ENCODE measurements at regions not wholly inside any gene's neighbourhood (a gene's known extent, or its start where the extent isn't known, plus 50 kb on each side); places are given as distances from the start of the nearest gene placed in this dataset.

DNA sequence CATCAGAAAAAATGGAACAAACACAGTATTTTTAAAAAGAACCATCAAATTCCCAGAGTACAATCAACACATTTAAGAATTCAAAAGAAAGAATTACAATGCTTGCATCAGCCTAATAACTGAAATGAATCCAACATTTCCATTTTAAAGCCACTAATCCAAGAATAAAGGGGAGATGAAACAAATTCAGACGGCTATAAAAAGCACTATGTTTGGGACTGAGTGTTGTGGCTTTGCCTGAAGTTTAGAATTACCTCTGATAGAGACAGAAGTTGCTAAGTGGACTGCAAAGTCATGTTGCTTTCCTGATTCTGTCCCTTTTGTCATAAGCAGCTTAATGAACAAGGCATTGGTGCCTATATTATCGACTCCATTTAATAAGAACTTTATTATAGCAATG is 135.4 kb upstream of the RGMB start:
- no peak for DNase-seq (ENCODE audit: extremely low spot score)
- TF ChIP-seq SUZ12 (IDR thresholded peaks at IDR 0.05) (no peak), FOXA1 (IDR thresholded peaks at IDR 0.05) (no peak), ELF4 (IDR thresholded peaks at IDR 0.05) (no peak), FOXK2 (IDR thresholded peaks at IDR 0.05) (no peak), SP1 (IDR thresholded peaks at IDR 0.05) (no peak), ARNT (IDR thresholded peaks at IDR 0.05) (no peak), NFRKB (IDR thresholded peaks at IDR 0.05) (no peak), FOXM1 (IDR thresholded peaks at IDR 0.05; ENCODE audit: borderline replicate concordance) (no peak), TARDBP (IDR thresholded peaks at IDR 0.05) (no peak)
- CTCF ChIA-PET = no interaction called here
- POLR2A ChIA-PET = no interaction called here

DNA sequence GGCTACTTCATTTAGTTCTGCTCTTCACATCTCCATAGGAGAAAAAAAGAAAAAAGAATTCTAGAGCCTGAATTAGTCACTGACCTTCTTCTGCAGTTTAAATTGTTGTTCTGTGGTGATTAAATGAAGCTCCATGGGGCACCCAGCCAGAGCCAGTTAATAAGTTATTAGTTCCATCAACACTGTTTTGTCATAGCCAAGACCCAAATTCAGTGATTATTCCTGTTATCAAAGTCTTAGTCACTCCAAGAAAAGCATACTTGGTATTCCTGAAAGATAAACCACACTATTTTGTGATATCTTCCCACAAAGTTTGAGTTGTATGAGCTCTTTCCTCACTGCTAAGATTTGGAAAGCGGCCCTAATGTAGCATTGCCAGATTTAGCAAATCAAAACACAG is 134.8 kb upstream of the RGMB start:
- no peak for DNase-seq (ENCODE audit: extremely low spot score)
- TF ChIP-seq FOXM1 (IDR thresholded peaks at IDR 0.05; ENCODE audit: borderline replicate concordance) (no peak), LEF1 (IDR thresholded peaks at IDR 0.05; ENCODE audit: borderline replicate concordance) (no peak), L3MBTL2 (conservative IDR thresholded peaks at IDR 0.05) (no peak), BHLHE40 (IDR thresholded peaks at IDR 0.05; ENCODE audit: borderline replicate concordance) (no peak), ZNF384 (IDR thresholded peaks at IDR 0.05) (no peak), PKNOX1 (IDR thresholded peaks at IDR 0.05) (no peak), HDGF (IDR thresholded peaks at IDR 0.05; ENCODE audit: borderline replicate concordance) (no peak), SUZ12 (IDR thresholded peaks at IDR 0.05) (no peak)
- ChIA-PET POLR2A (no interaction called here), CTCF (no interaction called here)

- TF ChIP-seq CTBP1 (IDR thresholded peaks at IDR 0.05; ENCODE audit: borderline replicate concordance) (no peak), TARDBP (IDR thresholded peaks at IDR 0.05) (no peak), NFRKB (IDR thresholded peaks at IDR 0.05) (no peak), FOXA1 (IDR thresholded peaks at IDR 0.05) (no peak), FOXK2 (IDR thresholded peaks at IDR 0.05) (no peak), FOXM1 (IDR thresholded peaks at IDR 0.05; ENCODE audit: borderline replicate concordance) (no peak), ZNF384 (IDR thresholded peaks at IDR 0.05) (no peak), PKNOX1 (IDR thresholded peaks at IDR 0.05) (no peak), SP1 (IDR thresholded peaks at IDR 0.05) (no peak), HDGF (IDR thresholded peaks at IDR 0.05; ENCODE audit: borderline replicate concordance) (no peak), ARNT (IDR thresholded peaks at IDR 0.05) (no peak), SUZ12 (IDR thresholded peaks at IDR 0.05) (no peak)
- POLR2A ChIA-PET = no interaction called here
- DNase-seq (ENCODE audit: extremely low spot score) = no peak
- CTCF ChIA-PET = no interaction called here
These were observed 134.2 kb upstream of the RGMB start for GRCh38 chr5:98639274-98639673.

DNA sequence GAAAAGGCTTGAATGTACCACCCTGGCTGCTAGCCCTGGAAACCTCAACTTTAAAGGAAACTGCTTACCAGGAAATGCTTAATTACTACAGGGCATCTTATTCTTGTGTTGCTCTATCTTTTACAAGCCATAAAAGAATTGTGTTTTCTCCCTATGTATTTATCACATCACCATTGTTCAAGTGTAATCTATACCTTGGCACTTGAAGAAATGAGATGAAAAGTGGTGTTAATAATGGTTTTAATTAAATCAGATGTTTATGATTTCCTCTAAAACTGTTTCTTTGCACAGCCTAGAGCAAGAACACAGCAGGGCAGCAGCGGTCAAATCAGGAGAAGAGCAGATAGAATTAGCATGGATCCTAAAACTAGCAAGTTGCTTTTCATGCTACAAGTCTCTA is 131.8 kb upstream of the RGMB start:
- no peak for TF ChIP-seq ELF4 (IDR thresholded peaks at IDR 0.05)
- TF ChIP-seq ZNF384 (IDR thresholded peaks at IDR 0.05) = no peak
- TF ChIP-seq LEF1 (IDR thresholded peaks at IDR 0.05; ENCODE audit: borderline replicate concordance) = no peak
- TF ChIP-seq BHLHE40 (IDR thresholded peaks at IDR 0.05; ENCODE audit: borderline replicate concordance) = no peak
- TF ChIP-seq FOXK2 (IDR thresholded peaks at IDR 0.05) = no peak
- TF ChIP-seq CTBP1 (IDR thresholded peaks at IDR 0.05; ENCODE audit: borderline replicate concordance) = no peak
- TF ChIP-seq FOXM1 (IDR thresholded peaks at IDR 0.05; ENCODE audit: borderline replicate concordance) = no peak
- TF ChIP-seq NFRKB (IDR thresholded peaks at IDR 0.05) = no peak
- no peak for TF ChIP-seq SUZ12 (IDR thresholded peaks at IDR 0.05)
- TF ChIP-seq SP1 (IDR thresholded peaks at IDR 0.05) = no peak
- TF ChIP-seq HDGF (IDR thresholded peaks at IDR 0.05; ENCODE audit: borderline replicate concordance) = no peak
- no peak for TF ChIP-seq TARDBP (IDR thresholded peaks at IDR 0.05)
- no peak for TF ChIP-seq FOXA1 (IDR thresholded peaks at IDR 0.05)
- TF ChIP-seq PKNOX1 (IDR thresholded peaks at IDR 0.05) = no peak
- TF ChIP-seq L3MBTL2 (conservative IDR thresholded peaks at IDR 0.05) = no peak
- ChIA-PET CTCF (no interaction called here), POLR2A (no interaction called here)
- no peak for DNase-seq (ENCODE audit: extremely low spot score)

DNA sequence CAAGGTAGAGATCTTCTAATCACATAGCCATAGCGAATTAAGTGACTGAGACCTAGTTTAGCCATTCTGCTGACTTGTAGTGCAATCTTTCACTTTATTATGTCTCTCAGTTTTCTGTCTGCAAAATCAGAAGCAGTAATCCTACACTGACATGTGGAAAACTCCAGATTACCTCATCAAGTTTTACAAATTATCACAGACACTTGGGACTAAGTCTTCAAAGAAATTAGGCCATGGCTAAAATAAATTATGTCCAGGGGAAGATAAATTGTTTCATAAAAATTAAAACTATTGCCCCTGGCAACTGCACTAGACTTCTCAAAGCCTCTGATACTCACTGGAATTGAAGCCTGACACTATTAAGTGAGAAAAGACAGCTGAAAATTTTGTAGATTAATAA is 129.9 kb upstream of the RGMB start:
- no peak for DNase-seq (ENCODE audit: extremely low spot score)
- ChIA-PET POLR2A (no interaction called here), CTCF (no interaction called here)
- TF ChIP-seq FOXK2 (IDR thresholded peaks at IDR 0.05) = no peak
- no peak for TF ChIP-seq SUZ12 (IDR thresholded peaks at IDR 0.05)
- TF ChIP-seq ARNT (IDR thresholded peaks at IDR 0.05) = no peak
- TF ChIP-seq CTBP1 (IDR thresholded peaks at IDR 0.05; ENCODE audit: borderline replicate concordance) = no peak
- TF ChIP-seq HDGF (IDR thresholded peaks at IDR 0.05; ENCODE audit: borderline replicate concordance) = no peak
- TF ChIP-seq ELF4 (IDR thresholded peaks at IDR 0.05) = no peak
- no peak for TF ChIP-seq TARDBP (IDR thresholded peaks at IDR 0.05)
- no peak for TF ChIP-seq PKNOX1 (IDR thresholded peaks at IDR 0.05)
- TF ChIP-seq ZNF384 (IDR thresholded peaks at IDR 0.05) = no peak
- no peak for TF ChIP-seq NFRKB (IDR thresholded peaks at IDR 0.05)
- TF ChIP-seq FOXA1 (IDR thresholded peaks at IDR 0.05) = no peak
- no peak for TF ChIP-seq LEF1 (IDR thresholded peaks at IDR 0.05; ENCODE audit: borderline replicate concordance)
- no peak for TF ChIP-seq BHLHE40 (IDR thresholded peaks at IDR 0.05; ENCODE audit: borderline replicate concordance)

DNA sequence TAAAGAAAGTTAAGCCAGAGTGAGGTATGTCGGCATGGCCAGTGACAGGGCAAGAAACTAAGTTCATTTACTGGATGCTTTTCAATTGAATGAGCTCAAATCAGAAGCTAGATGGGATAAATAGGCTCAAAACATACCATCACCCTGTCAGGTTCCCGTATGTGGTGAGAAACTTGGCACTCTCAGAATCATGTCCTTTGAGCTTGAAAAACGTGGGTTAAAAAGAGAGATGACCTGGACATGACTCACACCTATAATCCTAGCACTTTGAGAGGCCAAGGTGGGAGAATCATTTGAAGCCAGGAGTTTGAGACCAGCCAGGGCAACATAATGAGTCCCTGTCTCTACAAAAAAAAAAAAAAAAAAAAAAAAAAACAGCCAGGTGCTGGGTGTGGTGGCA is 121.7 kb upstream of the RGMB start:
- ChIA-PET CTCF (no interaction called here), POLR2A (no interaction called here)
- DNase-seq (ENCODE audit: extremely low spot score) = no peak
- TF ChIP-seq NFRKB (IDR thresholded peaks at IDR 0.05) = no peak
- no peak for TF ChIP-seq TARDBP (IDR thresholded peaks at IDR 0.05)
- TF ChIP-seq ELF4 (IDR thresholded peaks at IDR 0.05) = no peak
